Panc1 (cell line): ENCODE measurements at regions not wholly inside any gene's neighbourhood (a gene's known extent, or its start where the extent isn't known, plus 50 kb on each side); places are given as distances from the start of the nearest gene placed in this dataset.

Experiments
- ATAC-seq: fragments of 200-7000 bp; cut with Tn5 transposase; 2 replicates; pipeline ENCODE4 v1.9.1; 2020; ENCODE audit warnings: mild to moderate bottlenecking, moderate library complexity
- BruUV-seq: library from RNA; stranded (reverse); fragments of 400-500 nt; replicated peaks from 2 replicates; lab custom pipeline; 2021; lab: Mats Ljungman, UMichigan
- CTCF ChIA-PET: fragments of 300-600 bp; sonication (Branson Sonifier 250); formaldehyde crosslinking; loops from one replicate; lab custom pipeline; 2022; ENCODE audit warnings: antibody characterized with exemption; lab: Charles Lee
- POLR2A ChIA-PET: fragments of 300-600 bp; sonication (Branson Sonifier 250); formaldehyde crosslinking; loops from one replicate; lab custom pipeline; 2022; ENCODE audit warnings: antibody characterized with exemption; lab: Charles Lee
- DNase-seq: peaks from one replicate; pipeline ENCODE4 v3.0.0-alpha.2; 2010; ENCODE audit warnings: low read depth, low spot score
- H3K27ac ChIP-seq: 2 replicates; pipeline ENCODE4 v1.5.1; 2011; ENCODE audit warnings: mild to moderate bottlenecking, low read length, inconsistent platforms
- H3K27me3 ChIP-seq: fragments of 200-500 bp; sonication (Bioruptor generic); 2 replicates; pipeline ENCODE4 v1.6.0; 2014; ENCODE audit warnings: low read length, inconsistent platforms; ENCODE audit not compliant: control insufficient read depth, insufficient read depth
- H3K36me3 ChIP-seq: fragments of 200-500 bp; sonication (Bioruptor generic); 2 replicates; pipeline ENCODE4 v1.5.1; 2014; ENCODE audit warnings: inconsistent platforms, mild to moderate bottlenecking, low read length, moderate library complexity; ENCODE audit not compliant: control insufficient read depth, insufficient read depth
- H3K4me1 ChIP-seq: 2 replicates; pipeline ENCODE4 v1.5.1; 2011; ENCODE audit warnings: inconsistent platforms, mild to moderate bottlenecking, low read length, moderate library complexity; ENCODE audit not compliant: control insufficient read depth, insufficient read depth
- H3K4me3 ChIP-seq, 2 experiments: 2 replicates each; pipeline ENCODE4 v1.5.1; 2011 to 2012; ENCODE audit warnings: low read depth in 2 of 2, low read length in 2 of 2, mild to moderate bottlenecking in 2 of 2, inconsistent platforms in 1 of 2, moderate library complexity in 1 of 2
- H3K9me3 ChIP-seq: fragments of 200-500 bp; sonication (Bioruptor generic); 2 replicates; pipeline ENCODE4 v1.5.1; 2014; ENCODE audit warnings: low read depth, mild to moderate bottlenecking, inconsistent platforms, low read length, moderate library complexity; ENCODE audit not compliant: control insufficient read depth, insufficient read depth
- CTCF ChIP-seq: fragments of 450-650 bp; IDR thresholded peaks from 2 replicates; pipeline ENCODE4 v1.5.1; 2017; ENCODE audit warnings: mild to moderate bottlenecking
- POLR2AphosphoS5 ChIP-seq: IDR thresholded peaks from 2 replicates; pipeline ENCODE4 v1.6.1; 2012; ENCODE audit warnings: mild to moderate bottlenecking, low read depth, low read length, moderate library complexity
- REST ChIP-seq, 2 experiments: IDR thresholded peaks; 2 replicates each; pipeline ENCODE4 v1.6.1; 2011 to 2012; ENCODE audit warnings: low read depth in 2 of 2, control low read depth in 1 of 2, low read length in 1 of 2, mild to moderate bottlenecking in 1 of 2, moderate library complexity in 1 of 2; ENCODE audit not compliant: insufficient read depth in 1 of 2
- SIN3A ChIP-seq: IDR thresholded peaks from 2 replicates; pipeline ENCODE4 v1.6.1; 2012; ENCODE audit warnings: low read depth, mild to moderate bottlenecking, low read length, moderate library complexity, borderline replicate concordance; ENCODE audit not compliant: insufficient read depth
- TCF7L2 ChIP-seq: IDR thresholded peaks from 2 replicates; pipeline ENCODE4 v1.6.1; 2011; ENCODE audit warnings: mild to moderate bottlenecking, low read depth, low read length, inconsistent platforms
- in situ Hi-C: cut with HindIII; loops from 2 replicates; pipeline ENCODE4 v1.10.0; 2016; ENCODE audit warnings: low sequenced_read_pairs, low pct_unique_long_range_greater_than_20kb
- intact Hi-C: fragments of 100-400 bp; cut with micrococcal nuclease; formaldehyde crosslinking; loops from one replicate; pipeline ENCODE4 v1.10.0; 2022; ENCODE audit not compliant: unreplicated experiment

GRCh38 chr7:3135626-3136025, 92.0 kb upstream of the CARD11 start:
- Histone ChIP-seq H3K27me3 (no peaks in the 10 kb centered on the region), H3K9me3 (no peaks in the 10 kb centered on the region), H3K4me1 (no peaks in the 10 kb centered on the region), H3K27ac (no peak overlapping the region), H3K36me3 (no peaks in the 10 kb centered on the region), H3K4me3 (no peak overlapping the region)
- CTCF ChIA-PET = interaction anchor here (0.7 kb wide), 1 partner anchor 34 kb away, joined by 4 read pairs; no protein-coding TSS in a partner anchor
- in situ Hi-C loops (no loop called here), intact Hi-C loops (no loop called here)
- no TSS peak for BruUV-seq
- POLR2A ChIA-PET = interaction anchor here (0.6 to 0.7 kb wide), 2 partner anchors 191 to 381 kb away, joined by 3 to 14 read pairs; no protein-coding TSS in a partner anchor
- TF ChIP-seq TCF7L2 (no peak), CTCF (no peak), REST (IDR thresholded peaks at IDR 0.05; ENCODE audit: insufficient read depth in 1 of 2, low read depth in 2 of 2, low read length in 1 of 2) (no peak), SIN3A (no peak), POLR2AphosphoS5 (no peak)
- ATAC-seq (no peak), DNase-seq (no peak)

- BruUV-seq = no TSS peak
- Histone ChIP-seq H3K27me3 (no peaks in the 10 kb centered on the region), H3K9me3 (no peaks in the 10 kb centered on the region), H3K4me3 (no peak overlapping the region), H3K4me1 (no peaks in the 10 kb centered on the region), H3K36me3 (no peaks in the 10 kb centered on the region), H3K27ac (no peak overlapping the region)
- DNase-seq (no peak), ATAC-seq (no peak)
- no peak for TF ChIP-seq TCF7L2
- no peak for TF ChIP-seq CTCF
- no peak for TF ChIP-seq REST (IDR thresholded peaks at IDR 0.05; ENCODE audit: insufficient read depth in 1 of 2, low read depth in 2 of 2, low read length in 1 of 2)
- TF ChIP-seq POLR2AphosphoS5 = no peak
- no peak for TF ChIP-seq SIN3A
- intact Hi-C loops (no loop called here), in situ Hi-C loops (no loop called here)
- ChIA-PET POLR2A (no interaction called here), CTCF (interaction anchor here (0.7 kb wide), 1 partner anchor 10 kb away, joined by 3 read pairs; no protein-coding TSS in a partner anchor)
Observed at GRCh38 chr7:3138206-3138605, 94.5 kb upstream of the CARD11 start.
